ENCODE measurements at regions not wholly inside any gene's neighbourhood (a gene's known extent, or its start where the extent isn't known, plus 50 kb on each side); places are given as distances from the start of the nearest gene placed in this dataset.
"Not testable (repeated sequence)": the region's sequence is repeated elsewhere in the genome, so short reads cannot be mapped to it uniquely, and the experiment has no call there.

GRCh38 chr15:96187341-96188305 lies 142.9 kb upstream of the NR2F2 start:
- no peaks in the 10 kb centered on the region for H3K4me1 ChIP-seq
- H3K36me3 ChIP-seq: no peaks in the 10 kb centered on the region
- no peak for TF ChIP-seq CTCF (IDR thresholded peaks at IDR 0.05)
- H3K4me3 ChIP-seq: no peak overlapping the region
- H3K9me3 ChIP-seq: no peaks in the 10 kb centered on the region
- ATAC-seq (no peak), DNase-seq (no peak)
- no peaks in the 10 kb centered on the region for H3K27me3 ChIP-seq
- intact Hi-C loops (cut with DNase I): no loop called here
- H3K27ac ChIP-seq: no peak overlapping the region

GRCh38 chr15:96197721-96198120 lies 132.8 kb upstream of the NR2F2 start:
- DNase-seq (no peak), ATAC-seq (no peak)
- no peaks in the 10 kb centered on the region for H3K27me3 ChIP-seq
- H3K4me1 ChIP-seq: no peaks in the 10 kb centered on the region
- H3K9me3 ChIP-seq: peaks cover 0 to 2% of the 10 kb centered on the region in 2 donors
- H3K4me3 ChIP-seq: no peak overlapping the region
- no peak overlapping the region for H3K27ac ChIP-seq
- no peak for TF ChIP-seq CTCF (IDR thresholded peaks at IDR 0.05)
- intact Hi-C loops (cut with DNase I): no loop called here
- no peaks in the 10 kb centered on the region for H3K36me3 ChIP-seq

GRCh38 chr15:96199111-96199510 lies 131.4 kb upstream of the NR2F2 start:
- Histone ChIP-seq H3K4me1 (no peaks in the 10 kb centered on the region), H3K36me3 (no peaks in the 10 kb centered on the region), H3K4me3 (no peak overlapping the region), H3K27me3 (no peaks in the 10 kb centered on the region), H3K9me3 (peaks cover 0 to 2% of the 10 kb centered on the region in 2 donors), H3K27ac (no peak overlapping the region)
- DNase-seq (no peak), ATAC-seq (no peak)
- intact Hi-C loops (cut with DNase I): no loop called here
- no peak for TF ChIP-seq CTCF (IDR thresholded peaks at IDR 0.05)

- intact Hi-C loops (cut with DNase I): no loop called here
- no peak for TF ChIP-seq CTCF (IDR thresholded peaks at IDR 0.05)
- Histone ChIP-seq H3K9me3 (peaks cover 0 to 2% of the 10 kb centered on the region in 2 donors), H3K4me3 (no peak overlapping the region), H3K36me3 (no peaks in the 10 kb centered on the region), H3K27me3 (no peaks in the 10 kb centered on the region), H3K27ac (no peak overlapping the region), H3K4me1 (no peaks in the 10 kb centered on the region)
- no peak for ATAC-seq
- DNase-seq: no peak
Observed at GRCh38 chr15:96200357-96200967, 130.0 kb upstream of the NR2F2 start.

- H3K4me3 ChIP-seq: no peak overlapping the region
- no peak for TF ChIP-seq CTCF (IDR thresholded peaks at IDR 0.05)
- H3K27me3 ChIP-seq: no peaks in the 10 kb centered on the region
- ATAC-seq: no peak
- H3K4me1 ChIP-seq: no peaks in the 10 kb centered on the region
- H3K27ac ChIP-seq: no peak overlapping the region
- H3K9me3 ChIP-seq: peaks cover 0 to 2% of the 10 kb centered on the region in 2 donors
- intact Hi-C loops (cut with DNase I): no loop called here
- H3K36me3 ChIP-seq: no peaks in the 10 kb centered on the region
- no peak for DNase-seq
Observed at GRCh38 chr15:96201696-96202095, 128.8 kb upstream of the NR2F2 start.

GRCh38 chr15:96205588-96205987 lies 124.9 kb upstream of the NR2F2 start:
- ATAC-seq; DNase-seq; H3K4me1 ChIP-seq; H3K9me3 ChIP-seq; H3K27ac ChIP-seq; H3K36me3 ChIP-seq; H3K27me3 ChIP-seq; H3K4me3 ChIP-seq; intact Hi-C loops (cut with DNase I): not testable (repeated sequence)
